CD4-positive, alpha-beta memory T cell (primary cell): ENCODE measurements at regions not wholly inside any gene's neighbourhood (a gene's known extent, or its start where the extent isn't known, plus 50 kb on each side); places are given as distances from the start of the nearest gene placed in this dataset.

Experiments used
- CTCF ChIA-PET: fragments of 350-600 bp; sonication (Branson Sonifier 250); formaldehyde crosslinking; loops from one replicate; lab custom pipeline; 2021; ENCODE audit warnings: inconsistent platforms; ENCODE audit not compliant: partially characterized antibody; lab: Charles Lee
- POLR2A ChIA-PET: fragments of 350-600 bp; sonication (Branson Sonifier 250); formaldehyde crosslinking; loops from one replicate; lab custom pipeline; 2021; ENCODE audit not compliant: partially characterized antibody; lab: Charles Lee
- DNase-seq, 5 donors: peaks; one replicate each; pipeline versions ENCODE4 v3.0.0 to v3.0.0-alpha.2; 2020 to 2022; ENCODE audit warnings: mixed read lengths in 1 of 5
- H3K27ac ChIP-seq: one replicate; pipeline ENCODE4 v1.7.0; 2013; ENCODE audit warnings: low read depth, low read length
- H3K27me3 ChIP-seq: 2 replicates; pipeline ENCODE4 v1.7.0; 2013; ENCODE audit warnings: mild to moderate bottlenecking, low read length, moderate library complexity; ENCODE audit not compliant: insufficient read depth
- H3K36me3 ChIP-seq: 2 replicates; pipeline ENCODE4 v1.7.0; 2013; ENCODE audit warnings: mild to moderate bottlenecking, low read length, moderate library complexity; ENCODE audit not compliant: insufficient read depth
- H3K4me1 ChIP-seq: 2 replicates; pipeline ENCODE4 v1.7.0; 2013; ENCODE audit warnings: mild to moderate bottlenecking, low read length, moderate library complexity; ENCODE audit not compliant: insufficient read depth
- H3K4me3 ChIP-seq, 2 donors: one replicate each; pipeline ENCODE4 v1.7.0; 2013; ENCODE audit warnings: low read length in 2 of 2, mild to moderate bottlenecking in 1 of 2
- H3K9me3 ChIP-seq, 2 donors: one replicate each; pipeline ENCODE4 v1.7.0; 2013; ENCODE audit warnings: low read length in 2 of 2, control low read depth in 1 of 2; ENCODE audit not compliant: control insufficient read depth in 1 of 2
- H3K27ac Mint-ChIP-seq, 7 donors: one replicate each; pipeline ENCODE4 v1.8.0; 2020 to 2021; ENCODE audit warnings: mixed read lengths in 7 of 7, mild to moderate bottlenecking in 6 of 7, inconsistent platforms in 3 of 7, moderate library complexity in 3 of 7
- H3K27me3 Mint-ChIP-seq, 2 donors: one replicate each; pipeline ENCODE4 v1.8.0; 2020 to 2021; ENCODE audit warnings: mixed read lengths in 2 of 2
- H3K36me3 Mint-ChIP-seq, 2 donors: one replicate each; pipeline ENCODE4 v1.8.0; 2020 to 2021; ENCODE audit warnings: mixed read lengths in 2 of 2, inconsistent platforms in 1 of 2, mild to moderate bottlenecking in 1 of 2
- H3K4me1 Mint-ChIP-seq, 4 donors: one replicate each; pipeline ENCODE4 v1.8.0; 2020 to 2021; ENCODE audit warnings: mixed read lengths in 4 of 4, mild to moderate bottlenecking in 1 of 4
- H3K4me3 Mint-ChIP-seq, 8 donors: one replicate each; pipeline ENCODE4 v1.8.0; 2020 to 2021; ENCODE audit warnings: mixed read lengths in 8 of 8, mild to moderate bottlenecking in 7 of 8, moderate library complexity in 6 of 8, inconsistent platforms in 3 of 8
- H3K9me3 Mint-ChIP-seq, 8 donors: one replicate each; pipeline ENCODE4 v1.8.0; 2020 to 2021; ENCODE audit warnings: mixed read lengths in 8 of 8, mild to moderate bottlenecking in 5 of 8, inconsistent platforms in 3 of 8, moderate library complexity in 1 of 8
- intact Hi-C: fragments of 100-400 bp; cut with micrococcal nuclease; formaldehyde crosslinking; loops from one replicate; pipeline ENCODE4 v1.15.1; 2023

GRCh38 chr1:5490635-5491034, 501.6 kb downstream of the NPHP4 start:
- peaks cover 0 to 2% (median 0%) of the 10 kb centered on the region in 4 donors for H3K4me1 Mint-ChIP-seq
- no peak overlapping the region for H3K27ac ChIP-seq
- H3K27ac Mint-ChIP-seq, result no peak overlapping the region
- no peaks in the 10 kb centered on the region for H3K9me3 ChIP-seq
- H3K9me3 Mint-ChIP-seq, result no peaks in the 10 kb centered on the region
- H3K36me3 ChIP-seq, result no peaks in the 10 kb centered on the region
- H3K27me3 Mint-ChIP-seq, result peaks cover 6 to 9% of the 10 kb centered on the region in 2 donors
- ChIA-PET POLR2A (no interaction called here), CTCF (interaction anchor here (1.0 kb wide), 1 partner anchor 24 kb away, joined by 3 read pairs; no protein-coding TSS in a partner anchor)
- H3K4me3 ChIP-seq, result no peak overlapping the region
- H3K27me3 ChIP-seq, result no peaks in the 10 kb centered on the region
- DNase-seq, result no peak
- intact Hi-C loops, result no loop called here
- peak overlapping the region in 1 of 8 donors; percentile 52 for H3K4me3 Mint-ChIP-seq
- H3K4me1 ChIP-seq, result no peaks in the 10 kb centered on the region
- no peaks in the 10 kb centered on the region for H3K36me3 Mint-ChIP-seq

GRCh38 chr1:5488448-5488847, 503.8 kb downstream of the NPHP4 start:
- peaks cover 0 to 2% (median 0%) of the 10 kb centered on the region in 4 donors for H3K4me1 Mint-ChIP-seq
- no peak overlapping the region for H3K27ac Mint-ChIP-seq
- Histone ChIP-seq H3K27ac (no peak overlapping the region), H3K4me3 (no peak overlapping the region), H3K27me3 (no peaks in the 10 kb centered on the region), H3K4me1 (no peaks in the 10 kb centered on the region), H3K36me3 (no peaks in the 10 kb centered on the region), H3K9me3 (no peaks in the 10 kb centered on the region)
- ChIA-PET POLR2A (no interaction called here), CTCF (interaction anchor here (1.7 kb wide), 1 partner anchor 26 kb away, joined by 6 read pairs; no protein-coding TSS in a partner anchor)
- H3K4me3 Mint-ChIP-seq, result no peak overlapping the region
- intact Hi-C loops, result no loop called here
- H3K36me3 Mint-ChIP-seq, result no peaks in the 10 kb centered on the region
- H3K27me3 Mint-ChIP-seq, result peaks cover 2 to 3% of the 10 kb centered on the region in 2 donors
- DNase-seq, result no peak
- no peaks in the 10 kb centered on the region for H3K9me3 Mint-ChIP-seq

GRCh38 chr1:5485968-5486696, 506.1 kb downstream of the NPHP4 start:
- no peak overlapping the region for H3K4me3 ChIP-seq
- H3K36me3 ChIP-seq, result no peaks in the 10 kb centered on the region
- Mint-ChIP-seq H3K27ac (no peak overlapping the region), H3K4me3 (no peak overlapping the region), H3K36me3 (no peaks in the 10 kb centered on the region), H3K4me1 (peaks cover 5 to 11% (median 7%) of the 10 kb centered on the region in 4 donors), H3K27me3 (peaks cover 2 to 5% of the 10 kb centered on the region in 2 donors), H3K9me3 (no peaks in the 10 kb centered on the region)
- no peak for DNase-seq
- ChIA-PET POLR2A (interaction anchor here (0.5 kb wide), 1 partner anchor 171 kb away, joined by 4 read pairs; no protein-coding TSS in a partner anchor), CTCF (no interaction called here)
- H3K9me3 ChIP-seq, result no peaks in the 10 kb centered on the region
- H3K27me3 ChIP-seq, result no peaks in the 10 kb centered on the region
- intact Hi-C loops, result no loop called here
- no peak overlapping the region for H3K27ac ChIP-seq
- peaks cover 9% of the 10 kb centered on the region for H3K4me1 ChIP-seq

- H3K9me3 Mint-ChIP-seq, result no peaks in the 10 kb centered on the region
- peak overlapping the region in 2 of 7 donors; percentile 5 to 42 for H3K27ac Mint-ChIP-seq
- Histone ChIP-seq H3K4me3 (no peak overlapping the region), H3K27ac (no peak overlapping the region), H3K27me3 (no peaks in the 10 kb centered on the region), H3K9me3 (no peaks in the 10 kb centered on the region), H3K36me3 (no peaks in the 10 kb centered on the region), H3K4me1 (peaks cover 9% of the 10 kb centered on the region)
- H3K4me3 Mint-ChIP-seq, result no peak overlapping the region
- CTCF ChIA-PET, result no interaction called here
- H3K4me1 Mint-ChIP-seq, result peaks cover 5 to 11% (median 7%) of the 10 kb centered on the region in 4 donors
- peaks cover 2 to 5% of the 10 kb centered on the region in 2 donors for H3K27me3 Mint-ChIP-seq
- no peak for DNase-seq
- POLR2A ChIA-PET, result no interaction called here
- intact Hi-C loops, result no loop called here
- no peaks in the 10 kb centered on the region for H3K36me3 Mint-ChIP-seq
Observed at GRCh38 chr1:5485436-5485835, 506.8 kb downstream of the NPHP4 start.

GRCh38 chr1:5484451-5485165, 507.6 kb downstream of the NPHP4 start:
- H3K36me3 ChIP-seq, result no peaks in the 10 kb centered on the region
- no peak overlapping the region for H3K4me3 ChIP-seq
- intact Hi-C loops, result no loop called here
- H3K27me3 ChIP-seq, result no peaks in the 10 kb centered on the region
- H3K9me3 ChIP-seq, result no peaks in the 10 kb centered on the region
- ChIA-PET POLR2A (no interaction called here), CTCF (no interaction called here)
- peaks cover 9% of the 10 kb centered on the region for H3K4me1 ChIP-seq
- Mint-ChIP-seq H3K4me3 (no peak overlapping the region), H3K4me1 (peaks cover 5 to 11% (median 7%) of the 10 kb centered on the region in 4 donors), H3K27me3 (peaks cover 2% of the 10 kb centered on the region in 2 donors), H3K27ac (no peak overlapping the region), H3K36me3 (no peaks in the 10 kb centered on the region), H3K9me3 (no peaks in the 10 kb centered on the region)
- DNase-seq, result no peak
- no peak overlapping the region for H3K27ac ChIP-seq

GRCh38 chr1:5481889-5482288, 510.3 kb downstream of the NPHP4 start:
- Mint-ChIP-seq H3K27ac (peak overlapping the region in 2 of 7 donors; percentile 53 to 63), H3K36me3 (no peaks in the 10 kb centered on the region), H3K9me3 (no peaks in the 10 kb centered on the region), H3K4me3 (peak overlapping the region in 3 of 8 donors; percentile 13 to 65 (median 63)), H3K4me1 (peaks cover 5 to 13% (median 8%) of the 10 kb centered on the region in 4 donors), H3K27me3 (peaks cover 2% of the 10 kb centered on the region in 2 donors)
- peak; percentile 46 to 56 (median 47) for DNase-seq
- H3K4me1 ChIP-seq, result peaks cover 9% of the 10 kb centered on the region
- no peaks in the 10 kb centered on the region for H3K9me3 ChIP-seq
- CTCF ChIA-PET, result interaction anchor here (0.6 to 2.6 kb wide), 5 partner anchors 28 to 1632 kb away, joined by 3 to 11 read pairs (median 4); no protein-coding TSS in a partner anchor
- POLR2A ChIA-PET, result interaction anchor here (0.8 to 1.3 kb wide), 3 partner anchors 94 to 427 kb away, joined by 3 to 6 read pairs (median 6); no protein-coding TSS in a partner anchor
- intact Hi-C loops, result no loop called here
- no peak overlapping the region for H3K27ac ChIP-seq
- no peak overlapping the region for H3K4me3 ChIP-seq
- H3K27me3 ChIP-seq, result no peaks in the 10 kb centered on the region
- H3K36me3 ChIP-seq, result no peaks in the 10 kb centered on the region

- Mint-ChIP-seq H3K27me3 (peaks cover 0 to 2% of the 10 kb centered on the region in 2 donors), H3K9me3 (no peaks in the 10 kb centered on the region), H3K4me3 (no peak overlapping the region), H3K4me1 (peaks cover 5 to 13% (median 8%) of the 10 kb centered on the region in 4 donors), H3K36me3 (no peaks in the 10 kb centered on the region), H3K27ac (peak overlapping the region in 1 of 7 donors; percentile 48)
- Histone ChIP-seq H3K4me1 (peaks cover 9% of the 10 kb centered on the region), H3K27ac (no peak overlapping the region), H3K4me3 (no peak overlapping the region), H3K27me3 (no peaks in the 10 kb centered on the region), H3K9me3 (no peaks in the 10 kb centered on the region), H3K36me3 (no peaks in the 10 kb centered on the region)
- ChIA-PET CTCF (interaction anchor here (2.6 kb wide), 1 partner anchor 29 kb away, joined by 11 read pairs; no protein-coding TSS in a partner anchor), POLR2A (interaction anchor here (1.1 kb wide), 1 partner anchor 93 kb away, joined by 6 read pairs; no protein-coding TSS in a partner anchor)
- no peak for DNase-seq
- intact Hi-C loops, result no loop called here
Observed at GRCh38 chr1:5480906-5481305, 511.3 kb downstream of the NPHP4 start.
